Sigmoid colon (tissue), 6 donors: ENCODE measurements at regions not wholly inside any gene's neighbourhood (a gene's known extent, or its start where the extent isn't known, plus 50 kb on each side); places are given as distances from the start of the nearest gene placed in this dataset.

Experiments
- DNase-seq: peaks from one replicate; pipeline ENCODE4 v3.0.0-alpha.2; 2019
- H3K27ac ChIP-seq, 4 donors: fragments of 200-600 bp; sonication (generic); one replicate each; pipeline ENCODE4 v1.5.1; 2016 to 2019; ENCODE audit warnings: mild to moderate bottlenecking in 1 of 4
- H3K27me3 ChIP-seq, 3 donors: fragments of 200-600 bp; sonication (generic); one replicate each; pipeline ENCODE4 v1.5.1; 2019; ENCODE audit warnings: mild to moderate bottlenecking in 1 of 3
- H3K36me3 ChIP-seq, 4 donors: fragments of 200-600 bp; sonication (generic); one replicate each; pipeline ENCODE4 v1.5.1; 2016 to 2019
- H3K4me1 ChIP-seq, 4 donors: fragments of 200-600 bp; sonication (generic); one replicate each; pipeline ENCODE4 v1.5.1; 2017 to 2019
- H3K4me3 ChIP-seq, 4 donors: fragments of 200-600 bp; sonication (generic); one replicate each; pipeline ENCODE4 v1.5.1; 2017 to 2019; ENCODE audit warnings: mild to moderate bottlenecking in 2 of 4, moderate library complexity in 1 of 4
- H3K9me3 ChIP-seq, 4 donors: fragments of 200-600 bp in 3 of 4; sonication (generic) in 3 of 4; one replicate each; pipeline versions ENCODE4 v1.5.1 to v1.6.1; 2013 to 2019
- EP300 ChIP-seq, 4 donors: sonication (generic); formaldehyde crosslinking; IDR thresholded peaks; one replicate each; pipeline ENCODE4 v1.6.1; 2017; ENCODE audit warnings: antibody characterized with exemption in 4 of 4
- POLR2A ChIP-seq, 2 donors: fragments of 450-650 bp; IDR thresholded peaks; one replicate each; pipeline ENCODE4 v1.6.1; 2016; ENCODE audit warnings: antibody characterized with exemption in 2 of 2, mild to moderate bottlenecking in 2 of 2, moderate library complexity in 2 of 2
- POLR2AphosphoS5 ChIP-seq, 4 donors: sonication (generic); formaldehyde crosslinking; IDR thresholded peaks; one replicate each; pipeline ENCODE4 v1.6.1; 2017; ENCODE audit warnings: antibody characterized with exemption in 4 of 4
- WGBS, 2 donors: extraction: QIAGEN DNeasy Blood & Tissue Kit; methylation state at CpG; one replicate each; pipeline ENCODE4 v1.1.7; 2013; 5-methylcytosine and 5-hydroxymethylcytosine counted together
- intact Hi-C: fragments of 100-400 bp; cut with DNase I; formaldehyde crosslinking; loops from one replicate; pipeline ENCODE4 v1.15.1; 2023
- TF ChIP-seq, protein P1 (sequence below), 4 experiments: fragments of 450-650 bp in 3 of 4; fragments of 200-600 bp in 1 of 4; IDR thresholded peaks; one replicate each; pipeline ENCODE4 v1.5.1; 2016 to 2019; ENCODE audit warnings: antibody characterized with exemption in 4 of 4, mild to moderate bottlenecking in 3 of 4, moderate library complexity in 2 of 4
- donor health status: healthy with polysubstance abuse.
- donor health status: healthy.

GRCh38 chr14:98858561-98858960, 413.4 kb downstream of the BCL11B start:
- TF ChIP-seq EP300 (IDR thresholded peaks at IDR 0.05): no peak
- no peak for TF ChIP-seq POLR2A (IDR thresholded peaks at IDR 0.05)
- TF ChIP-seq, protein P1, sequence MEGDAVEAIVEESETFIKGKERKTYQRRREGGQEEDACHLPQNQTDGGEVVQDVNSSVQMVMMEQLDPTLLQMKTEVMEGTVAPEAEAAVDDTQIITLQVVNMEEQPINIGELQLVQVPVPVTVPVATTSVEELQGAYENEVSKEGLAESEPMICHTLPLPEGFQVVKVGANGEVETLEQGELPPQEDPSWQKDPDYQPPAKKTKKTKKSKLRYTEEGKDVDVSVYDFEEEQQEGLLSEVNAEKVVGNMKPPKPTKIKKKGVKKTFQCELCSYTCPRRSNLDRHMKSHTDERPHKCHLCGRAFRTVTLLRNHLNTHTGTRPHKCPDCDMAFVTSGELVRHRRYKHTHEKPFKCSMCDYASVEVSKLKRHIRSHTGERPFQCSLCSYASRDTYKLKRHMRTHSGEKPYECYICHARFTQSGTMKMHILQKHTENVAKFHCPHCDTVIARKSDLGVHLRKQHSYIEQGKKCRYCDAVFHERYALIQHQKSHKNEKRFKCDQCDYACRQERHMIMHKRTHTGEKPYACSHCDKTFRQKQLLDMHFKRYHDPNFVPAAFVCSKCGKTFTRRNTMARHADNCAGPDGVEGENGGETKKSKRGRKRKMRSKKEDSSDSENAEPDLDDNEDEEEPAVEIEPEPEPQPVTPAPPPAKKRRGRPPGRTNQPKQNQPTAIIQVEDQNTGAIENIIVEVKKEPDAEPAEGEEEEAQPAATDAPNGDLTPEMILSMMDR (IDR thresholded peaks at IDR 0.05): no peak
- TF ChIP-seq POLR2AphosphoS5 (IDR thresholded peaks at IDR 0.05): no peak
- intact Hi-C loops: no loop called here
- 81 to 90% methylated on average over 10 of the region's 10 CpGs for WGBS, 2 donors
- Histone ChIP-seq H3K9me3 (no peaks in the 10 kb centered on the region), H3K27me3 (peaks cover 0 to 5% (median 0%) of the 10 kb centered on the region in 3 donors), H3K4me3 (no peak overlapping the region), H3K27ac (no peak overlapping the region), H3K36me3 (no peaks in the 10 kb centered on the region), H3K4me1 (no peaks in the 10 kb centered on the region)
- no peak for DNase-seq

GRCh38 chr14:98859301-98859700, 412.7 kb downstream of the BCL11B start:
- 72 to 75% methylated on average over 2 of the region's 2 CpGs for whole genome bisulfite sequencing, 2 donors
- TF ChIP-seq EP300 (IDR thresholded peaks at IDR 0.05): no peak
- TF ChIP-seq POLR2A (IDR thresholded peaks at IDR 0.05): no peak
- TF ChIP-seq POLR2AphosphoS5 (IDR thresholded peaks at IDR 0.05): no peak
- TF ChIP-seq, protein P1 (IDR thresholded peaks at IDR 0.05): no peak
- intact Hi-C loops: no loop called here
- no peaks in the 10 kb centered on the region for H3K4me1 ChIP-seq
- H3K9me3 ChIP-seq: no peaks in the 10 kb centered on the region
- H3K27ac ChIP-seq: no peak overlapping the region
- H3K36me3 ChIP-seq: no peaks in the 10 kb centered on the region
- no peak overlapping the region for H3K4me3 ChIP-seq
- no peak for DNase-seq
- peaks cover 0 to 5% (median 0%) of the 10 kb centered on the region in 3 donors for H3K27me3 ChIP-seq

DNA sequence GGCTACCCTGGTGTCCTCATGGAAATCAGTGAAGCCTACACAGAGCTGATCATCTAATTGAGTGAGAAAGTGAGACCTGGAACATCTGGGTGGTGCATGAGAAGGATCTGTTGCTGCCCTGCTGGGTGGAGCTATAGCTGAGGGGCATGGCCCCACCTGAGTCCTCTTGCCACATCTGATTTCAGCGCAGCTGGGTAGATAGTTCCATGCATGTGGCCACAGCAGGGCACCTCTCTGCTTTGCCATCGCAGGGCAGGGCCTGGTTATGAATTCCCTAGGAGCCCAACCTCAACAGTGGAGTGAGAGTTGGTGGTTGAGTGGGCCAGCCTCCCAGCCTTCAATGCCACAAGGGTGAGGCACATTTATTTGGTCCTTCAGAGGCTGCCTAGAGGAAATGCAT, 407.8 kb downstream of the BCL11B start:
- TF ChIP-seq EP300 (IDR thresholded peaks at IDR 0.05) (no peak), POLR2AphosphoS5 (IDR thresholded peaks at IDR 0.05) (no peak), POLR2A (IDR thresholded peaks at IDR 0.05) (no peak)
- TF ChIP-seq, protein P1 (IDR thresholded peaks at IDR 0.05): no peak
- no peak for DNase-seq
- H3K4me3 ChIP-seq: no peak overlapping the region
- no peaks in the 10 kb centered on the region for H3K4me1 ChIP-seq
- intact Hi-C loops: no loop called here
- H3K36me3 ChIP-seq: no peaks in the 10 kb centered on the region
- no peak overlapping the region for H3K27ac ChIP-seq
- 88 to 93% methylated on average over 2 of the region's 2 CpGs for WGBS, 2 donors
- H3K27me3 ChIP-seq: no peaks in the 10 kb centered on the region
- no peaks in the 10 kb centered on the region for H3K9me3 ChIP-seq

DNA sequence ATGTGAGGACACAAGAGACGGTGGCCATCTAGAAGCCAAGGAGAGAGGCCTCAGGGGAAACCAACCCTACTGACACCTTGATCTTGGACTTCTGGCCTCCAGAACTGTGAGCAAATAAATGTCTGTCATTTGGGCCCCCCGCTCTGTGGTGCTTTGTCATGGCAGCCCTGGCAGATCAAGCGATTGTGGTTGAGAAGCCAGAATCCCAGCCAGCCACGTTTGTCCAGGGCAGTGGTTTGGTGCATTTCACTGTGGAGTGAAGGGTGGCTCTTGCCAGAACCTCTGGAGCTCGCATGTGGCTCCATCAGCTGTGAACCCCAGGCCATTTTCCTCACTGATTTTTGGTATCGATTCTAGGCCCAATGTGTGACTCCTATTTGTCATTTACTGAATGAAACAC, 404.9 kb downstream of the BCL11B start:
- H3K36me3 ChIP-seq: no peaks in the 10 kb centered on the region
- H3K27me3 ChIP-seq: no peaks in the 10 kb centered on the region
- no peak for TF ChIP-seq POLR2A (IDR thresholded peaks at IDR 0.05)
- no peak for TF ChIP-seq EP300 (IDR thresholded peaks at IDR 0.05)
- TF ChIP-seq POLR2AphosphoS5 (IDR thresholded peaks at IDR 0.05): no peak
- TF ChIP-seq, protein P1 (IDR thresholded peaks at IDR 0.05): no peak
- H3K4me3 ChIP-seq: no peak overlapping the region
- H3K9me3 ChIP-seq: no peaks in the 10 kb centered on the region
- H3K4me1 ChIP-seq: no peaks in the 10 kb centered on the region
- DNase-seq: no peak
- 86 to 88% methylated on average over 6 of the region's 6 CpGs for WGBS, 2 donors
- no peak overlapping the region for H3K27ac ChIP-seq
- intact Hi-C loops: no loop called here

DNA sequence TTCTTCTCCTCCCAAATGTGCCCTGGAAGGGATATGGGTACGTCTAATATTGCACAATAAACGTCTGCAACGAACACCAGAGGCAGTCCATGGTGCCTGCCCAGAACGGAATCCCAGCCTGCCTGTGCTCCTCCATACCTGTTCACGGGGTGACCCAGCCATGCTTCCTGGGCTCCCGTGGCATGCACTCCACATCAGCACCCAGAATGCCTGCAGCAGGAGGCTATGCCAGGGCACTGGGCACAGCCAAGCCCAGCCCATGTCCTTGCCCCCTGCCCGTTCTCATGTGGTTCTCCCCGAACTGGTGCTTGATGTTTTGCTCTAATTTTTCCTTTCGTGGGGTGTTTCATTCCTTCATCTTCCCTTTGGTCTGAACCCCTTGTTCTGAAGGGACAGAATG, 404.3 kb downstream of the BCL11B start:
- Histone ChIP-seq H3K27me3 (no peaks in the 10 kb centered on the region), H3K9me3 (no peaks in the 10 kb centered on the region), H3K36me3 (no peaks in the 10 kb centered on the region), H3K4me3 (no peak overlapping the region), H3K27ac (no peak overlapping the region), H3K4me1 (no peaks in the 10 kb centered on the region)
- TF ChIP-seq POLR2AphosphoS5 (IDR thresholded peaks at IDR 0.05): no peak
- no peak for TF ChIP-seq EP300 (IDR thresholded peaks at IDR 0.05)
- TF ChIP-seq POLR2A (IDR thresholded peaks at IDR 0.05): no peak
- TF ChIP-seq, protein P1 (IDR thresholded peaks at IDR 0.05): no peak
- no peak for DNase-seq
- intact Hi-C loops: no loop called here
- WGBS, 2 donors: 86 to 91% methylated on average over 9 of the region's 9 CpGs
